GM13977 (cell line): ENCODE measurements at regions not wholly inside any gene's neighbourhood (a gene's known extent, or its start where the extent isn't known, plus 50 kb on each side); places are given as distances from the start of the nearest gene placed in this dataset.

ENCODE experiments used
- DNase-seq: peaks from one replicate; pipeline ENCODE4 v3.0.0; 2012; ENCODE audit warnings: low spot score
- in situ Hi-C: fragments of 300-500 bp; cut with MboI; formaldehyde crosslinking; loops from one replicate; pipeline ENCODE4 v1.12.0; 2022; ENCODE audit warnings: low sequenced_read_pairs, low pct_unique_long_range_greater_than_20kb, mixed read lengths, inconsistent platforms; ENCODE audit not compliant: unreplicated experiment
- TF ChIP-seq, protein P1 (sequence below): IDR thresholded peaks from 2 replicates; pipeline ENCODE4 v1.5.1; 2012; ENCODE audit warnings: mild to moderate bottlenecking, control low read depth; ENCODE audit not compliant: insufficient read depth; ENCODE audit errors: extremely low read depth, missing control alignments

DNA sequence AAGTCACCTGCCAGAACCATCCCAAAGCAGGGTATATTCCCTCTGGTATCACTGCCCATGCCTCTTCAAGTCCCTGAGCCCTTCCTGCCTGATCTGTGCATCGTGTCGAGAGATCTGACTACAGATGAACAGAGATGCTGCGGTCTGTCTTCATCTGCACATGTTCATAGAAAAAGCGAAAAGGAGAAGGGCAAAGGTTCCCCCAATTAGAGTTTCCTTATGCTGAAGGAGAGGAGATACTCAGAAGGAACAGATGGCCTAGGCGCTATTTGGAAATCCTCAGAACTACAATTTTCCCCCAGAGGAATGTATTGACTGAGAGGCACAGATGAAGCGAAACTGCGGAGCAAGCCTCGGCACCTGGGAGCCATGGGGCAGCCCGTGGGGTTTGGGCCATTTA, 170.9 kb downstream of the SEC61B start:
- in situ Hi-C loops, result no loop called here
- TF ChIP-seq, protein P1, sequence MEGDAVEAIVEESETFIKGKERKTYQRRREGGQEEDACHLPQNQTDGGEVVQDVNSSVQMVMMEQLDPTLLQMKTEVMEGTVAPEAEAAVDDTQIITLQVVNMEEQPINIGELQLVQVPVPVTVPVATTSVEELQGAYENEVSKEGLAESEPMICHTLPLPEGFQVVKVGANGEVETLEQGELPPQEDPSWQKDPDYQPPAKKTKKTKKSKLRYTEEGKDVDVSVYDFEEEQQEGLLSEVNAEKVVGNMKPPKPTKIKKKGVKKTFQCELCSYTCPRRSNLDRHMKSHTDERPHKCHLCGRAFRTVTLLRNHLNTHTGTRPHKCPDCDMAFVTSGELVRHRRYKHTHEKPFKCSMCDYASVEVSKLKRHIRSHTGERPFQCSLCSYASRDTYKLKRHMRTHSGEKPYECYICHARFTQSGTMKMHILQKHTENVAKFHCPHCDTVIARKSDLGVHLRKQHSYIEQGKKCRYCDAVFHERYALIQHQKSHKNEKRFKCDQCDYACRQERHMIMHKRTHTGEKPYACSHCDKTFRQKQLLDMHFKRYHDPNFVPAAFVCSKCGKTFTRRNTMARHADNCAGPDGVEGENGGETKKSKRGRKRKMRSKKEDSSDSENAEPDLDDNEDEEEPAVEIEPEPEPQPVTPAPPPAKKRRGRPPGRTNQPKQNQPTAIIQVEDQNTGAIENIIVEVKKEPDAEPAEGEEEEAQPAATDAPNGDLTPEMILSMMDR, result no peak
- no peak for DNase-seq

DNA sequence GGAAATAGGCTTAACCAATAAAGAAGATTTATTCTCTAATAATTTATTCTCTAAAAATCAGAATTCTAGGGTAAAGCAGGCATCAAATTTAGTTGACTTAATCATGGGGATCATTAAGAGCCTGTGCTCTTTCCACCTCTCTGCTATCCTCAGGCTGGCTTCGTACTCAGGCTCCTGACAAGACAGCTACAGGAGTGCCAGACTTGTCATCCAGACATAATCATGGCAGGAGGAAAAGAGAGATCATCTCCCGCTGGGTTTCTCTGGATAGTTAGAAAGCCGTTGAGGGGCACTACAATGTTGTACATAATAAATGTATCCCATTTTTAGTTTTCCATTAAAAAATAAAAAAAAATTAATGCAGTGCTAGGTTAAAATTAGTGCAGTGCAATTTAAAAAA, 171.9 kb downstream of the SEC61B start:
- in situ Hi-C loops, result no loop called here
- no peak for DNase-seq
- TF ChIP-seq, protein P1, result no peak

DNA sequence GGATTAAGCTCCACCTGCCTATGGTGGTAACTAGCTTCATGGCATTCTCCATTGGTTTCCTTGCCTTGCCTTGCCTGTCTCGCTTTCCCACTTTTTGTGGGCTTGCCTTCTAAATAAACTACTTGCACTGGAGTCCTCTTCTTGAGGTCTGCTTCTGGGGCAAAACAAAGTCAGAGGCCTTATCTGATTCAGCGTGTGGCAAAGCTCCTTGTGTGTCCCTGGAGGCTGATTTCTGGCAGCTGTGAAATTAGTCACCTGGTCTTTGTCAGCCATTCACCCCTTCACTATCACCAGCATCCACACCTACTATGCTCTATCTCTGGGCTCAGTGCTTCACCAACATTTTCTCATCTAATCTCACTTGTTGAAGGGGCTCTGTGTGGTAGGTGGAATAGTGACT, 176.2 kb downstream of the SEC61B start:
- TF ChIP-seq, protein P1, result no peak
- in situ Hi-C loops, result no loop called here
- DNase-seq, result no peak

DNA sequence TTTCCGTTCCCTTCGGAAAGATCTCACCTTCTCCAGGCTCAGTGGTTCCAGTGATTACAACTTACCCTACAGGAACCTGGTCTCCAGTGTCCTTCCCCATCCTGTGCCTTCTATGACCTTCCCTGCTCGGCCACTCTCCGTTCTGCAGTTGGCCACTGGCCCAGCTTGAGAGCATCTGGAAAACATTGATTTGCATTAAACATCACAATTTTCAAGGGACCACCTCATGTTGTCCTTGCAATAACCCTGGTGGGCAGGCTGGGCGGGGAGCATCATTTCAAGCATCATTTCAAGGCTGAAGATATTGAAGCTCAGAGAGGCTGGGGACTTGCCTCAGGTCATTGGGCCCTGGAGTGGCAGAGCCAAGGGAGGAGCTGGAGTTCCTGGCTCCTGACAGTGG, 177.4 kb downstream of the SEC61B start:
- no peak for DNase-seq
- TF ChIP-seq, protein P1, result no peak
- in situ Hi-C loops, result no loop called here

DNA sequence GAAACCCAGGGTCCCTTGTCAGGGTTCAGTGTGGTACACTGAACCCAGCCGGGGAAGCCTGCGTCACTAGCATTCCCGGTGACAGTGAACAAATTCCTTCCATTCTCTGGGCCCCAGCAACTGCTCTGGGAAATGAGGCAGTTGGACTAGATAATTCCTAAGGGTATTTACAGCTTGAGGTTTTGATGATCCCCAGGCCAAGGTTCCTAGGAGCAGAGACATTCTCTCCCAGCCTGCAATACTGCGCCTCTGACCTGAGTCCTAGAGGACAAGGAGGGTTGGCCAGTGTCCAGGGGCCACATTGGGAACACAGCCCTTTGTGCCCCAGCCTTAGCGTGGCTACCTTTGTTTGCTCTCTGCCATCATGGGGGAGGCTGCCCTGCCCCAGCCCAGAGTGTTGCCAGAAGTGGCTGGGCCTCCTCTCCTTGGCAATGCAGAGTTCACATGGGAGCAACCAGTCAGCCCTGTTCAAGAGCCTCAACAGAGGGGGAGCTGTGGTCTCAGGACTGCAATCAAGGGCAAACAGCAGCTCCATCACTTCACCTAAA, 178.2 kb downstream of the SEC61B start:
- TF ChIP-seq, protein P1, result no peak
- DNase-seq, result no peak
- in situ Hi-C loops, result no loop called here

DNA sequence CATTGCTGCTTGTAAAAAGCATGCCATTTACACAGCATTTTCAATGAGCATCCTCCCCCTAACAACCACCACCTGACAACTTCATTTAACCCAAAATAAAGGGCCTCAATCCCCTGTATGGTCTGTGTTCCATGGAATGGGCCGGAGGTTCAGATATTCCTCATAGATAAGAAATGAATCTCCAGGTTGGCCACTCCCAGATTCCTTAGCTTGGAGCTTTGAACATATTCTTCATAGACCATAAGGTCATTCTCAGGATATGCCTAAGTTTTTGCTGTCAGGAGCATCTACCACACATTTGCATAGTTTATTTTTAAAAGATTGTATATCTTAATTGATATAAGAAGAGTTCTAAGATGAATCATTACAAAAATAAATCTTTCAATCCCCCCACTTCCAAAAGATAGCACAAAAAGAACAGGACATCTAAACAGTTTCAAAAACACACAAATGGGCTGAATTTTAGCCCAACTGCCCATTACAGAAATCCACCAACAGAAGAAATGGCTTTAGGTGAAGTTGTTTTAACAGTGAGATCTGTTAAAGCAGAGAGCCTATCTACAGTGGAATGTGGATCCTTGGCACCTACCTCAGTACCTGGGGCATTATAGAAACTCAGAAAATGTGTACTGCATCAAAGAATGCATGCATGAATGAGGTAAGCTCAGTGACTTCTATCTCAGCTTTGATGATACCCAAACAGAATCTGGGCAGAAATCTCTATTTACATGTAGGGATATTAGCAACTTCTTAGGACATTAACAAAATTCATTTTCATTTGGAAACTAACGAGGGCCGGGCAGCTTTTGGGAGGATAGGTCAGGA, 179.8 kb downstream of the SEC61B start:
- TF ChIP-seq, protein P1, result no peak
- DNase-seq, result no peak
- in situ Hi-C loops, result no loop called here
